HPDE6-E6E7 (cell line): ENCODE measurements at regions not wholly inside any gene's neighbourhood (a gene's known extent, or its start where the extent isn't known, plus 50 kb on each side); places are given as distances from the start of the nearest gene placed in this dataset.
A peak's percentile ranks its signal among the peaks of the same experiment; 100 is the strongest.

Experiments
- DNase-seq: peaks from one replicate; pipeline ENCODE4 v3.0.0; 2011; ENCODE audit warnings: missing footprints; ENCODE audit errors: extremely low spot score

DNA sequence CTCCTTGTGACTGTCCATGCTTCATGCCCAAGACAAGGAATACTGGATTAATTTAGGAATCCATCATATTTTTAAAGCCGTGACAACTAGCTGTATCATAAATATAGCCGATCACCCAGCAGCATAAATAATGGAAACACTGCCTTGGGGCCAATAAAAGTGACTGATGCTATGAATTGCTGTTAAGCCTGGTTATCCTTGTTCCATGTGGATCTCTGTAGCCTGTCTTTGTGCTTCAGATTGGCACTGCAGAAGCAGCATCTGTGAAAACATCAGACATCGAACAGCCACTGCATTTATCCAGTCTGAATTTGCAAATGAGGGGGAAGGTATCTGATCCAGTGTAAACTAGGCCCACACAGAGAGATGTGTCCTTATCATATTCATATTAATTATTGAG is 1181.8 kb downstream of the SORCS1 start:
- no peak for DNase-seq

DNA sequence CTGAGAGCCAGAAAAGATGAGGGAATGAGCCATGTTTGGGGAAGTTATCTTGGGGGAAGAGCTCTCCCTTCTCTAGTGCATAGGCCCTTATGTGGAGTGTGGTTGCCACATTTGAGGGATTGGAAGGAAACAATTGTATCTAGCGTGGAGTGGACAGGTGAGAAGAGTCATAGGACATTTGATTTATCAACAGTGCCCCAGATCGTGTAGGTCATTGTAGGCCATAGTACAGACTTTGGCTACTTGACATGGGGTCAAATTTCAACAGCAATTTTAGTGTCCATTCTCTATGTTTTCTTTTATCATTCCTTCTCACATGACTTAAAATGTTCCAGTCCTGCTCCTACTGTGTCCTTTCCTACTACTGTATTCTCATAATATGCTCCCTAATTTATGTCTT is 1182.8 kb downstream of the SORCS1 start:
- DNase-seq, result no peak

DNA sequence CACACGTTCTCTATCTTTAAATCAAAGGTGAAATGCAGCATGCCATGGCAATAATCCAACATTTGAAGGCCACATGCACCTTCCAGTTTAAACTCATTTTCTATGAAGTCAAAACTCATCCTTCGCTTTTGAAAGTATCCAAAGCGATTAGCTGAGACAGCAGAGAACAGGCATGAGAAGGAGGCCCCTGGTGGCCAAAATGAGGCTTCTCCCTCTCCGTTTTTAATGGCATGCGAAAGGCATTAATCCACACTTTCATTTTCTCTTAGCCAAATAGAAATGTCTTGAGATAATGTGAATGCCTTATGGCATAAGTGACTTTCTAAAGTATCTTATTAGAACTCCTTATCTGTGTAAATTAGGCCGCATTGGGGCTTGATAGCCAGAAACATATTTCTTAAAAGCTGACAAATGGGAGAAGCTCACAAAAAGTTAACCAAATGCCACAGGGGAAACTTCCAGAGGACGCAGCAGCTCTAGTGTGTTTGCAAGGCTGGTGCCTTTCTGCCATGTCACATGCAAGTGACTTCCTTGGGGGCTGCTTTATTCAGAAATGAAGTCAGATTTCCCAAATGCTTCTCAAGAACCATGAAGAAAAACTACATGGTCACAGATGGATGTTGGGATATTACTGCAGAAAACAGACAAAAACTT is 1189.6 kb downstream of the SORCS1 start:
- DNase-seq, result no peak

DNA sequence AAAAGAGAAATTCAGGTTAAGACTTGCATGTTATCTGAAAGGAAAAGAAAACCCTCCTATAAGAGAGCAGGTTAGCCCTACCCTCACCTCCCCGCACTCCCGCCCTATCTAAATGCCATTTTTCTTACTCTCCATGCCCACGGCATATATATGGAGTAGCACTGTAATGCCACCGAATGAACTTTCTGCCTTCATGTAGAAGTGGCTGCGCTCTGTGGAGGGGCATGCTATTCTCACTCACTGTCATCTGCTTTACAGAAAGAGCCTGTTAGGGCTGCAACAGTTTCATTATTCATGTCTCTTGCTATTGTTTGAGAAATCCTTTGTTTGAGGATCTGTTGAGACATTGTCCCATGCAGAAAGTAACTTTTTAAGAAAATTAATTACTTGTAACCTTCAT is 1190.6 kb downstream of the SORCS1 start:
- no peak for DNase-seq

DNA sequence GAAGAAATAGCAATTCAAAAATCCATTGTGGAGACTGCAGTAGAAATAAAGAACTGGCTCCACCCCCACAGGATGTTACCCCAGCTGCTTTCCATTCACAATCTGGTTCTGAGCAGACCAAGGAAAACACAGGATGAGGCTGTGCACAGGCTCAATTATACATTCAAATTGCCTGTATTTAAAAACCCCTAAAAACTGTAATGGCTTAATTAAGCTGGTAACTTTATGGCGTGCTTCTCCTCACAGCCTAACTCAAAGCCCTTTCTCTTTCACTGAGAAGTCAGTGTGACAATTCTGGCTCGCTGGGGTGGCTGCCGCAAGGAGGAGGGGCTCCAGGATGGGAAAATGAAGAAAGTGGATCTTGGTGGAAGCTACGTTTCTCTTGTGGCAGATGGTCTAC is 1191.1 kb downstream of the SORCS1 start:
- no peak for DNase-seq

DNA sequence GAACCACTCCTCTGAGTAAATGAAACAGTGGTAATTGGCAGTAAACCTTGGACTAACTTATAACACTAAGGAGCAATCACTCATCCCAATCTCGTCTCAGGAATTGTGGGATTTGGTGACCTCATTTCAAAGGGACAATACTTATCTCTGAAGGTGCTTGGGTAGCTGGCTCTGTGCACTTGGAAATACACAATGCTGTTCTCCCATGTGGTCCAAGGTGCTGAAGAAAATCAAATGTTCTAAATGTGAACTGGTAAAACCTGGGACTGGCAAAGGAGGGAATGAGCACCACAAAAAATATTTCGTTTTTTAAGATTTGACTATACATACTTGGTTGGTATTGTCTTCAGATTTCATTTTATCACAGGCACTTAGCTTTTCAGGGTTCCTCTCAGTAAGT is 1193.0 kb downstream of the SORCS1 start:
- no peak for DNase-seq

DNA sequence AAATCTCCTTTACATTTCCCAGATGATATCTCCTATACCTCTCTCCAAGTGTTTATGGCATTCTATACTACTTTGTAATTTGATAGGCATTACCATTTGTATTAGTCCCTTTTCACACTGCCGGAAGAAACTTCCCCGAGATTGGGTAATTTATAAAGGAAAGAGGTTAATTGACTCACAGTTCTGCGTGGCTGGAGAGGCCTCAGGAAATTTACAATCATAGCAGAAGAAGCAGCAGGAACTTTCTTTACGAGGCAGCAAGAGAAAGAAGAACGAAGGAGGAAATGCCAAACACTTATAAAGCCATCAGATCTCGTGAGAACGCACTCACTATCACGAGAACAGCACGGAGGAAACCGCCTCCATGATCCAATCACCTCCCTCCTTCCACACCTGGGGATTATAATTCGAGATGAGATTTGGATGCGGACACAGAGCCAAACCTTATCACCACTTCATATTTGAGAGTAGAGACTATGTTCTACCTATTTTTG is 1194.6 kb downstream of the SORCS1 start:
- DNase-seq, result no peak

DNA sequence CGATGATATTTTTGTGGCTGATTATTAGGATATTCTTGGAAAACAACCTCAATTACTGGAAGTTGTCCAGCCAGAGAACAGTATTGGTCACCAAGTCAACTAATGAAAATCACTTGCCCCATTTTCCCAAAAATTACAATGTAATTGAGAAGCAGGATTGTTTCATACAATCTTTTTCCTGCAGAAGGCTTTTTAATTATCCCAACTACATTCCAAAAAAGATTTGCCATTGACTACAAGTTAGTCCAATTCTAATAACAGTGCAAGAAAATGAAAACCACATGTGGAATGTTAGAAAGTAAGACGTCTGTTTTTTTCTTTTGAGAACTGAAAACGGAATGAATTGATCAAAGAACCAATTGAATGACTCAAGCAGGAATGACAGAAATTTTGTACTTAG is 1195.8 kb downstream of the SORCS1 start:
- no peak for DNase-seq

DNA sequence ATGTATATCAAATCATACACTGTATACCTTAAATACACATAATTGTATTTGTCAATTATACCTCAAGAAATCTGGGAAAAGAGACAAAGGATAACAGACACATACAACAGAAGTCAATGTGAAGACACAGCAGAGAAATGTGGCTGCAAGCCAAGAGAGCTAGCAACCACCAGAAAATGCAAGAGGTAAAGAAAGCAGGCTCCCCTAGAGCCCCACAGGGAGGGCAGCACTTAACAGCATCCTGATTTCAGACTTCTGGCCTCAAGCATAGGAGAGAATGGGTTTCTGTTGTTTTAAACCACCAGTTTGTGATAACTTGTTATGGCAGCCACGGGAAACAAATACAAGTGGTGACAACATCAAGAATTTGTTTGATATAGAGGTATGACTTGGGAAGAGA is 1197.2 kb downstream of the SORCS1 start:
- DNase-seq, result no peak

DNA sequence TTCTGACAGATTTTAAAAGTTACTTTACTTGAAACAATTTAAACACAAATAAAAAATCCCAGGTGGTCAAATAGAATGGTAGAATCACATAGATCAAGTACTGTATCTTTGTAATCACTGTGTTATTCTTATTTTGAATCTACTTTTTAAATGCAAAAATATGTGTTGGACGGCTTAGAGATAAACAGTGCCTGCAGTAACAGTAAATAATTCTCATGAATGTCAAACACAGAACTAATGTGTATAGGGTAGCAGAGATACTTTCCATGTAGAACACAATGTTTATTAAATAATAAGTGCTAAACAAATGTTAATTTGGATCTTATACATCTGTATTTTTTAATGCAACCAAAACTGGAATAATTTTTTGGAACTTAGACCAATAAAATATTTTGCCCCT is 1199.4 kb downstream of the SORCS1 start:
- no peak for DNase-seq

DNA sequence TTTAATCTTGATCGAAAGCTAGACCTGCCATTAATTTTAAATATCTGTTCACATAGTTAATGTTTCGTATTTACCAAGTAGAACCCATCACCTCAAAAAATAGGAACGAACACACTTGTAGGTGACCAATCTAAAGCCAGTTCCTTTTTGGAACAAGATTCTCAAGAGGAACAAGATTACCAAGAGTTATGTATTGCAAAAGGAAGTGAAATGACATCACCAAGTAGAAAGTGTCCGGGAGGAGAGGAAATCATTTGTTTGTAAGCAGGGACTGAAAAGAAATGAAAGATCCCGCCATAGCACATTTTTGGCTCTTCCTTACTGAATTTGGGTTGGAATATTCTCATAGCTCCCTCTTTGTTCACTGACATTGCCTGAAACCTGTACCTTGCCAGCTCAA is 1200.5 kb downstream of the SORCS1 start:
- no peak for DNase-seq

DNA sequence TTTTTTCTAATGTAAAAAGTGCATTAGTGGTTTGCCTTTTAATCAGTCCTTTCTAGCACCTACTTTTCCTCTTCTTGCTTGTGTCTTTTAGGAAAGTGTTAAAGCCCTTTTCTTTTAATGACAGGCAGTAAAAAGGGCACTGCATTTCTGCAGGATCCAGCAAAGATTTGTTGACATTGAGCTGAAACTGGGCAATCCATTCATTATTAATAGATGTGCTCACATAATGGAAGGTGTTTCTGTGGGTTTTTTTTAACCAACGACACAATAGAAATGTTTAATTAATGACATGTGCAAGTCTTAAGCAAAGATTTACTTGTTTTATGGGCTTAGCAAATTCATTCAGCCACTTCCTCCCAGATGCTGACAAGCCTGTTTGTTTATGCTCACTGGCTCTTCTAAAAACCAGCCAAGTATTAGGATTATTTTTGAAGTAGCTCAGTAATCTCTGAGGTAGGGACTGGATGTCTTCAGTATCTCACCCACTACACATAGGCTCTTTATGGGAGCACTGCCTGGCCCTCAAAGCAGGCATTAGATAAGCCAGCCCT is 1201.1 kb downstream of the SORCS1 start:
- no peak for DNase-seq

DNA sequence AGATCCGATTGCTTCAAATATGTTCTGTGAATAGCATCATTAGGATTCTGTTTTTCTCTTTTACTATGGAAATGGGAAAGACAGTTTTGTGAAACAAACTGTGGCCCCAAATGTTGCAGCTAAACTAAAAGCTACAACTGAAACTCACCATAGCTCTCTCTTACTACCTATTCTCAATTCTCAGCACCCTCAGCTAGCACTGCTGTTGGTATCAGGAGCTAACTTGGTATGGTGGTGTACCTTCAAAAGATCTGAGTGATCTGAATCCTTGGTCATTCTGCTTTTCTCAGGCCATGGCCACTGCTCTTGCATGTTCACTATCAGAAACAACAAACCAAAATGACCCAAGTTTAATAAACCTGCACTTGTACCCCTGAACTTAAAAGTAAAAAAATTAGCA is 1208.0 kb downstream of the SORCS1 start:
- DNase-seq, result no peak

DNA sequence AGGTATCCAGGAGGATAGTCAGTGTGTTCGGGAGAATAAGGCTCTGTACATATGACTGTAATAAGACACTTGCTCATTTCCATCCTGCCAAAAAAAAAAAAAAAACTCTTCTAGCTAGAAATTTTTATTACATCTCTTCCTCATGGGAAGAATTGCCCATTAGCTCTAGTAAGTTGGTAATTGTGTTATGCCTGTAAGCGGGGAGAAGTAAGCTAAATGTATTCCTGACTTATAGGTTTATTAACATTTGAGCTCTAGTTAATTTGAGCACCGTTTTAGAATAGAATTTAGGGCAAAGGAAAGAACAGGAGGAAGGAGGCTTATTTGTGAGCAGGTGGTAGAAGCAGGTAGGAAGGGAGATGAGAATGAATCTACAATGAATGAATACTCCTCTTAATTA is 1210.6 kb downstream of the SORCS1 start:
- DNase-seq, result no peak

DNA sequence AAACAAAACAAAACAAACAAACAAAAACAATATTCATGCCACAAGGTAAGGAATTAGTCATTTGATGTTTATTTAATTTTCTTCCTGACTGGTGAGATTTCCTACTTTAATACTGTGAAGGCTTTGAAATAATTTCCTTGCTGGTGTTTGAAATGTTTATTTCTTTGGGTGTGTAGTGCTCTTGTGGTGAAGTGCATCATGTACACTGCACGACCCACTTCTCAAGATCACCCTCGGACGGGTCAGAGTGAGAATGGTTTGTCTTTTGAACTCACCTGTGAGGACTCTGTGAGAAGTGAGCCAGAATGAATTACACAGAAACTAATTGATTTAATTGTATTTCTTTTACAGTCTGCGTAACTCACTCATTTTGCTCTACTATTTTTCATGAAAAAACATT is 1211.5 kb downstream of the SORCS1 start:
- no peak for DNase-seq

DNA sequence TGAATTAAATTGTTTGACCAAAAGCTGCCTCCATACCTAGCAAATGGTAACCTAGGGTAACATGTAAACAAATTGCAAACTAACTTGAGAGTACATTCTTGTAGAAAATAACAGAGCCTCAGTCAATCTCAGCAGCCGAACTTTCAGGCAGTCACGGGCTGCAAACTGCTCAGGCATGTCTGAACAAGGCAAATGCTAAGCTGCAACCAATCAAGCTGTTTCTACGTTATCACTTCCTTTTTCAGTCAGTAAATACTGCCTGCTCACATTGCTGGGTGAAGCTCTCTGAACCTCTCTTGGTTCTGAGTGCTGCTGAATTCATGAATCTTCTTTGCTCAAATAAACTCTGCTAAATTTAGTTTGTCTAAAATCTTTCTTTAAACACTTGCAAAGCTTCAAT is 1212.4 kb downstream of the SORCS1 start:
- peak; percentile 11 for DNase-seq

DNA sequence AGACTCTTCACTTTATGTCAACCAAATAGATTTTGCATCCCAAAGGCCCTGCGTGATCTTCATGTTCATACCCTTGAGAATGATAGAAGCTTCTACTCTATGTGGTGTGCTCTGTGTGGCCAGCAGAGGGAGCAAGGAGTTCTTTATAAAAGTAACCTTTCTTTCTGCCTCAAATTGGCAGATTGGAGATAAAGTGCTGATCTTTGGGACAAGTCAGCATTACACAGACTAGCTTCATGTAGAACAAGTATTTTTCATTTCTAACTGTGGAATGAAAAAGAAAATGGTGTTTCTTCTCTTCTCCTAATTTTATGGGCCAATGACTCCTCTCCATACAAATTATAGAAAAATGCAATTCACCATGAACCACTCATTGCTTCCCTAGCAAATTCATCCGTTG is 1214.1 kb downstream of the SORCS1 start:
- DNase-seq, result peak; percentile 10

DNA sequence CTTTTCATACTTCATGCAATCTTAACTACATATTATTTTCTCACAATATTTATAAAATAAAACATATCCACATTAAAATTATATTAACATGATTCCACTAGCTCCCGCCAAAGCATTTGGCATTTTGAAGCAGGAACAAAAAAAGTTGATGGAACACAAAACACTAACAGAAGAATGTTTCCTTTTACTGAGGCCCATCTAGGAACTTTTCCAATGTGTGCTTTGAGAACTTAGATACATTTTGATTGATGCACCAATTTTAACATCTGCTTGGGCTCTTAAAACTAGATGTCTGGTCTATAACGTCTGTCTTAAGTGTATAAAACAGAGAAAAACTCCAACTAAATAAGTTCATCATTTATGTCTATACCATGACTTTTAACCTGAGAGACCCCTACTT is 1214.8 kb downstream of the SORCS1 start:
- DNase-seq, result no peak

DNA sequence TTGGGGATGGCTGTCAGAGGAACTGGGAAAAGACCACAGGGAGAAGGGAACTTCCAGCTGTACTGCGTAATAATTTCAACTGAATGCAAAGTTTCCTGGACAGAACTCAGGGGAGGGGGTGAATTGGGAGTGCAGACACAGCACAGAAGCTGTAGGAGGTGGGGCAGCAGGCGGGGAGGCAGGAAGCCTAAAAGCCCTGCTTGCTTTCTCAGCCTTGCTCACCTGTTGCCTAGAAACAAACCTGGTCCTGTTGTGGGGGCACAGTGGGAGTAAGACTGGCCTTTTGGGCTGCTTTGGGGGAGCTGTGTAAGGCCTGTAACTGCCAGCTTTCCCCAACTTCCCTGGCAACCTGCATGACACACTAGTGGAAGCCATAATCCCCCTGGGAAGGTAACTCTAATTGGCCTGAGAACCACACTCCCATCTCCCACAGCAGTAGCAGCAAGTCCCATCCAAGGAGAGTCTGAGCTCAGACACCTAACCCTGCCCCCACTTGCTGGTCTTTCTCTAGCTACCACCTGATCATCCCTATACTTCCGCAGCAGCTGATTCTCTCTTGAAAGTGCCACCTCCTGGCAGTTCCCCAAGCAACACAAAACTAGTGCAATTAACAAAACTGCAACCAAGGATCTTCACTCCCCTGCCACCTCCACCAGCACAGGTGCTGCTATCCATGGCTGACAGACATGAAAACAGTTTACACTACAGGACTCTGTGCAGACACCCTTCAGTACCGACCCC is 1239.3 kb downstream of the SORCS1 start:
- no peak for DNase-seq

DNA sequence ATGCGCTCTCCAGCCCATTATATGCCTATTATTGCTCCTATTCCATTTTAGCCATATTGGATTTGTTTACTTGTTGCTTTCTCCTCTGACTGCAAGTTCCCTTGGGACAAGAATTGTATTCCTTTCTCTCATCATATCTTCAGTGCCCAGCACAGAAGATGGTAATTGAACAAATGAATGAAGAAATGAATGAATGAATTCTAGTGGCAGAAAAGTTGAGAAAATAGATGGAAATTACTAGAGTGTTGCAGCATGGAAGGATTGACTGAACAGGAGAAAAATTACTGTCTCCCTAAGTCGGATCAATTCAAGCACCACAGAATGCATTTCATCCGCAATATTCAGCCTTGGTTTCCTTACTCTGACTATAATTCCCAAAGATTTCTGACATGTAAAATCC is 1243.2 kb downstream of the SORCS1 start:
- DNase-seq, result no peak

DNA sequence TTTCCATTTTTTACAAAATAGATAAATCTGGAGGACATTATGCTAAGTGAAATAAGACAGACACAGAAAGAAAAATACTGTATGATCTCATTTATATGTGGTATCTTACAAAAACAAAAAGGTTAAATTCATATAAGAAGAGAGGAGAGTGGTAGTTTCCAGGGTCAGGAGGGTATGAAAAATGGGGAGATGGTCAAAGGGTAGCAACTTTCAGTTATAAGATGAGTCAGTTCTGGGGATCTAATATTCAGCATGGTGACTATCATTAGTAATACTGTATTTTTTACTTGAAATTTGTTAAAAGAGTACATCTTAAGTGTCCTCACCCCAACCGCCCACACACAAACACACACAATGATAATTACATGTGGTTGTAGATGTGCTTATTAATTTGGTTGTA is 1250.1 kb downstream of the SORCS1 start:
- no peak for DNase-seq

DNA sequence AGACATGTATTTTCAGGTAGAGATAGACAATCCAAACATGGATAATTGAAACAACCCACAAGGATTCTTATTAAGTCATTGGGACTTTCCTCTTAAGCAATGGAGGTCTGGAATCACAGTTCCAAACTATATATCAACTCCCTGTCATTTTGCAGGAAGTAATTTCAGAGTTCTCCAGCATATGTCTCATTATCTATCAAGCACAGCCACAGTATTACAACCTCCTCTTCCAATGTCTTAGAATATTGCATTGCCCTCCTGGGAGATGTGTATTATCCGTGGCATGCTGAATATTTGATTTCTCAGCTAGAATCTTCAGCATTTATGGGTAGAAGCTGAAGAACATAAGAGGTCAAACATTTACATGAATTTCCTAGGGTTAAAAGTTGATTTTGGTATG is 1255.8 kb downstream of the SORCS1 start:
- DNase-seq, result no peak

DNA sequence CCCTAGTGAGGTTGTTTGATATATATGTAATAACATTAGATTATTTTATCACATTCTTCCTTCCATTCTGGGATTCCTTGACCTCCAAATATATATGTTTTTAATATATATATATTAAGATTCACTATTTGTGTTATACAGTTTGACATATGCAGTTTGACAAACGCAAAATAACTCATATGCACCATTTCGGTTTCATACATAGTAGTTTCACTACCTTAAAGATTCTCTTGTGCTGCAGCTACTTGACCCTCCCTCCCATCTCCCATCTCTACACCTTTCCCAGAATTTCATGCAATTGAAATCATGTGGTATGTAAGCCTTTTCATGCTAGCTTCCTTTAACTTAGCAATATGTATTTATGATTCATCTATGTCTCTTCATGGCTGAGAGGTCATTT is 1244.4 kb downstream of the SORCS3 start:
- no peak for DNase-seq
